GM19240 (cell line): ENCODE measurements at regions not wholly inside any gene's neighbourhood (a gene's known extent, or its start where the extent isn't known, plus 50 kb on each side); places are given as distances from the start of the nearest gene placed in this dataset.

Experiments used
- DNase-seq: peaks from one replicate; pipeline ENCODE4 v3.0.0; 2011; ENCODE audit warnings: low spot score; ENCODE audit not compliant: insufficient read length

GRCh38 chr18:40841063-40841462 is 1114.0 kb upstream of the PIK3C3 start:
- no peak for DNase-seq

GRCh38 chr18:40832362-40832761 is 1122.7 kb upstream of the PIK3C3 start:
- no peak for DNase-seq

GRCh38 chr18:40824291-40824690 is 1130.7 kb upstream of the PIK3C3 start:
- no peak for DNase-seq

- DNase-seq, result no peak
Measured at GRCh38 chr18:40821596-40822243, 1133.3 kb upstream of the PIK3C3 start.

- no peak for DNase-seq
Measured at GRCh38 chr18:40812981-40813515, 1142.0 kb upstream of the PIK3C3 start.

GRCh38 chr18:40810372-40810771 is 1144.7 kb upstream of the PIK3C3 start:
- no peak for DNase-seq

- DNase-seq, result no peak
Measured at GRCh38 chr18:40789286-40789685, 1165.7 kb upstream of the PIK3C3 start.

- no peak for DNase-seq
Measured at GRCh38 chr18:40782453-40783130, 1172.4 kb upstream of the PIK3C3 start.

- no peak for DNase-seq
Measured at GRCh38 chr18:40769786-40770185, 1185.2 kb upstream of the PIK3C3 start.

GRCh38 chr18:40760251-40760650 is 1194.8 kb upstream of the PIK3C3 start:
- DNase-seq, result no peak

GRCh38 chr18:40754477-40754876 is 1200.6 kb upstream of the PIK3C3 start:
- no peak for DNase-seq

GRCh38 chr18:40752316-40752715 is 1202.7 kb upstream of the PIK3C3 start:
- DNase-seq, result no peak

- DNase-seq, result no peak
Measured at GRCh38 chr18:40751186-40751585, 1203.8 kb upstream of the PIK3C3 start.

- no peak for DNase-seq
Measured at GRCh38 chr18:40739029-40739428, 1216.0 kb upstream of the PIK3C3 start.

- no peak for DNase-seq
Measured at GRCh38 chr18:40738321-40738880, 1216.6 kb upstream of the PIK3C3 start.

- DNase-seq, result no peak
Measured at GRCh38 chr18:40708726-40709125, 1246.3 kb upstream of the PIK3C3 start.

- DNase-seq, result no peak
Measured at GRCh38 chr18:40707797-40708196, 1247.2 kb upstream of the PIK3C3 start.

GRCh38 chr18:40698129-40698528 is 1256.9 kb upstream of the PIK3C3 start:
- DNase-seq, result no peak

- no peak for DNase-seq
Measured at GRCh38 chr18:40695526-40695925, 1259.5 kb upstream of the PIK3C3 start.

GRCh38 chr18:40692871-40693270 is 1262.2 kb upstream of the PIK3C3 start:
- no peak for DNase-seq

- DNase-seq, result no peak
Measured at GRCh38 chr18:40690062-40690461, 1265.0 kb upstream of the PIK3C3 start.

- DNase-seq, result no peak
Measured at GRCh38 chr18:40687399-40687798, 1267.6 kb upstream of the PIK3C3 start.

GRCh38 chr18:40686836-40687235 is 1268.2 kb upstream of the PIK3C3 start:
- no peak for DNase-seq
